C4-2B (cell line): ENCODE measurements at regions not wholly inside any gene's neighbourhood (a gene's known extent, or its start where the extent isn't known, plus 50 kb on each side); places are given as distances from the start of the nearest gene placed in this dataset.

Experiments
- ZFX ChIP-seq: fragments of 450-650 bp; IDR thresholded peaks from 2 replicates; pipeline ENCODE4 v1.6.1; 2017
- TF ChIP-seq, protein P1 (sequence below): fragments of 450-650 bp; conservative IDR thresholded peaks from 2 replicates; pipeline ENCODE4 v1.5.1; 2017; ENCODE audit warnings: mild to moderate bottlenecking

DNA sequence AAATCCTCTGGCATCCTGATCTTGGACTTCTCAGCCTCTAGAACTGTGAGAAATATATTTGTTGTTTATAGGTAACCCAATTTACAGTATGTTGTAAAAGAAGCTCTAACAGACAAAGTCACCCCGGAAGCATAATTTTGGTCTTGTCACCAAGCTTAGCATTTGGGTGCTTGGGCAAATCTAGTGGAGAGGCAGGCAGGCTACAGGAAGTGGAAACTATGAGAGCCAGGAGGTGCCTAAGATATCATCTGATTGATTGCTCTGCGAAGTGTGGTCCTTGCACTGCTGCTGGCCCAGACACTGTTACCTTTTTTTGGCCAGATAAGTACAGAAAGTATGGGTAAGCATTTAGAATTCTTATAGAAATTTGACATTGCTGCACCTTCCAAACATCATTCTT, 102.9 kb downstream of the CDC42EP3 start:
- TF ChIP-seq, protein P1, sequence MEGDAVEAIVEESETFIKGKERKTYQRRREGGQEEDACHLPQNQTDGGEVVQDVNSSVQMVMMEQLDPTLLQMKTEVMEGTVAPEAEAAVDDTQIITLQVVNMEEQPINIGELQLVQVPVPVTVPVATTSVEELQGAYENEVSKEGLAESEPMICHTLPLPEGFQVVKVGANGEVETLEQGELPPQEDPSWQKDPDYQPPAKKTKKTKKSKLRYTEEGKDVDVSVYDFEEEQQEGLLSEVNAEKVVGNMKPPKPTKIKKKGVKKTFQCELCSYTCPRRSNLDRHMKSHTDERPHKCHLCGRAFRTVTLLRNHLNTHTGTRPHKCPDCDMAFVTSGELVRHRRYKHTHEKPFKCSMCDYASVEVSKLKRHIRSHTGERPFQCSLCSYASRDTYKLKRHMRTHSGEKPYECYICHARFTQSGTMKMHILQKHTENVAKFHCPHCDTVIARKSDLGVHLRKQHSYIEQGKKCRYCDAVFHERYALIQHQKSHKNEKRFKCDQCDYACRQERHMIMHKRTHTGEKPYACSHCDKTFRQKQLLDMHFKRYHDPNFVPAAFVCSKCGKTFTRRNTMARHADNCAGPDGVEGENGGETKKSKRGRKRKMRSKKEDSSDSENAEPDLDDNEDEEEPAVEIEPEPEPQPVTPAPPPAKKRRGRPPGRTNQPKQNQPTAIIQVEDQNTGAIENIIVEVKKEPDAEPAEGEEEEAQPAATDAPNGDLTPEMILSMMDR, result no peak
- no peak for TF ChIP-seq ZFX
